Prostate gland (tissue), 2 donors: ENCODE measurements at regions not wholly inside any gene's neighbourhood (a gene's known extent, or its start where the extent isn't known, plus 50 kb on each side); places are given as distances from the start of the nearest gene placed in this dataset.

Source experiments
- POLR2A ChIP-seq: fragments of 450-650 bp; IDR thresholded peaks from one replicate; pipeline ENCODE4 v1.6.1; 2016; ENCODE audit warnings: antibody characterized with exemption, mild to moderate bottlenecking
- POLR2AphosphoS5 ChIP-seq: sonication (generic); formaldehyde crosslinking; IDR thresholded peaks from one replicate; pipeline ENCODE4 v1.6.1; 2017; ENCODE audit warnings: antibody characterized with exemption
- TF ChIP-seq, protein P1 (sequence below), 4 experiments: fragments of 200-600 bp in 2 of 4; fragments of 450-650 bp in 2 of 4; sonication (generic) in 2 of 4; IDR thresholded peaks; 1 replicate in 3 of 4; 2 replicates in 1 of 4; pipeline ENCODE4 v1.5.1; 2016 to 2019; ENCODE audit warnings: antibody characterized with exemption in 4 of 4, mild to moderate bottlenecking in 2 of 4, moderate library complexity in 2 of 4

GRCh38 chr3:23083701-23084100, 119.4 kb upstream of the UBE2E2 start:
- no peak for TF ChIP-seq POLR2AphosphoS5
- TF ChIP-seq, protein P1, sequence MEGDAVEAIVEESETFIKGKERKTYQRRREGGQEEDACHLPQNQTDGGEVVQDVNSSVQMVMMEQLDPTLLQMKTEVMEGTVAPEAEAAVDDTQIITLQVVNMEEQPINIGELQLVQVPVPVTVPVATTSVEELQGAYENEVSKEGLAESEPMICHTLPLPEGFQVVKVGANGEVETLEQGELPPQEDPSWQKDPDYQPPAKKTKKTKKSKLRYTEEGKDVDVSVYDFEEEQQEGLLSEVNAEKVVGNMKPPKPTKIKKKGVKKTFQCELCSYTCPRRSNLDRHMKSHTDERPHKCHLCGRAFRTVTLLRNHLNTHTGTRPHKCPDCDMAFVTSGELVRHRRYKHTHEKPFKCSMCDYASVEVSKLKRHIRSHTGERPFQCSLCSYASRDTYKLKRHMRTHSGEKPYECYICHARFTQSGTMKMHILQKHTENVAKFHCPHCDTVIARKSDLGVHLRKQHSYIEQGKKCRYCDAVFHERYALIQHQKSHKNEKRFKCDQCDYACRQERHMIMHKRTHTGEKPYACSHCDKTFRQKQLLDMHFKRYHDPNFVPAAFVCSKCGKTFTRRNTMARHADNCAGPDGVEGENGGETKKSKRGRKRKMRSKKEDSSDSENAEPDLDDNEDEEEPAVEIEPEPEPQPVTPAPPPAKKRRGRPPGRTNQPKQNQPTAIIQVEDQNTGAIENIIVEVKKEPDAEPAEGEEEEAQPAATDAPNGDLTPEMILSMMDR (IDR thresholded peaks at IDR 0.05), result no peak
- TF ChIP-seq POLR2A, result no peak
